Activated CD8-positive, alpha-beta T cell treated with anti-CD3 and anti-CD28 coated beads, Interleukin-2, amount 10 ng/mL, durations not matched to agents 7 days and 5 days (primary cell): ENCODE measurements at regions not wholly inside any gene's neighbourhood (a gene's known extent, or its start where the extent isn't known, plus 50 kb on each side); places are given as distances from the start of the nearest gene placed in this dataset.

Experiments
- ATAC-seq: fragments of 150-1000 bp; cut with Tn5 transposase; one replicate; pipeline ENCODE4 v1.10.0; 2021; ENCODE audit warnings: moderate library complexity
- CTCF ChIA-PET: fragments of 350-600 bp; sonication (Branson Sonifier 250); formaldehyde crosslinking; loops from one replicate; lab custom pipeline; 2021; ENCODE audit warnings: antibody characterized with exemption; lab: Charles Lee
- POLR2A ChIA-PET: fragments of 350-600 bp; sonication (Branson Sonifier 250); formaldehyde crosslinking; loops from one replicate; lab custom pipeline; 2021; ENCODE audit warnings: antibody characterized with exemption; lab: Charles Lee
- DNase-seq: peaks from one replicate; pipeline ENCODE4 v3.0.0-alpha.2; 2020
- H3K27ac Mint-ChIP-seq: one replicate; pipeline ENCODE4 v1.8.0; 2021; ENCODE audit warnings: mild to moderate bottlenecking, mixed read lengths
- H3K27me3 Mint-ChIP-seq: one replicate; pipeline ENCODE4 v1.8.0; 2021; ENCODE audit warnings: low read depth, mixed read lengths
- H3K36me3 Mint-ChIP-seq: one replicate; pipeline ENCODE4 v1.8.0; 2021; ENCODE audit warnings: low read depth, mixed read lengths
- H3K4me1 Mint-ChIP-seq: one replicate; pipeline ENCODE4 v1.8.0; 2021; ENCODE audit warnings: low read depth, mixed read lengths
- H3K4me3 Mint-ChIP-seq: one replicate; pipeline ENCODE4 v1.8.0; 2021; ENCODE audit warnings: mild to moderate bottlenecking, mixed read lengths
- H3K9me3 Mint-ChIP-seq: one replicate; pipeline ENCODE4 v1.8.0; 2022; ENCODE audit warnings: mixed read lengths; ENCODE audit not compliant: insufficient read depth

DNA sequence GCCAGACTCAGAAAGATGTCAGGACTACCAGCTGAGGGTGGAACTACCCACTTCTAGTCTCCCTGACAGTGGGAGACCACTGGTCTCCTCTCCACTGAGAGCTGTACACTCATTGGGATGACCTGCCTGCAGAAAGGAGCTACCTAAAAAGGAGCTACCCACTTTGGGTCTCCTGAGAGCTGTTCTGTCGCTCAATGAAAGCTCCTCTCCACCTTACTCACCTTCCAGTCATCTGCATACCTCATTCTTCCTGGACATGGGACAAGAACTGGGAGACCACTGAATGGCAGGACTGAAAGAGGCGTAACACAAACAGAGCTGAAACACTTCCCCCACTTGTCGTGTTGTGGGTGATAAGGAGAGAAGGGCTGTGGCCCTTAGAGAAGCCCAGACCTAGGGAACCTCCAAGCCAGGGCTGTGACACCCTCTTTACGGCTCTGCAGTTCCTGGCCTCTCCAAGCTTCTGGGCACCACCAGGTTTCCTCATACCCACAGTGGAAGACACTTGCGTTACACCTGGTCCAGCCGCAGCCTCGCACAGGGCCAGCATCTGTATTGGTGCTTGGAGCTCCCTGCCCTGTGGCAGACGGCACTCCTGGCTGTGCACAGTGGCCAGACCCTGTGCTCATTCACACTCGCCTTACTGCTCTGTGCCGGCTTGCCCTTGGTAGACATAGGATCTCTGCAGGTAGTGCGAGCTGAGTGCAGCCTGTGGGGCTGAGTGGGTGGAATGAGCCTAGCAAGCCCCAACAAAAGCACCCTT, 54.9 kb upstream of the SLITRK6 start:
- DNase-seq (no peak), ATAC-seq (no peak)
- no peak overlapping the region for H3K4me3 Mint-ChIP-seq
- no peak overlapping the region for H3K27ac Mint-ChIP-seq
- H3K27me3 Mint-ChIP-seq, result no peaks in the 10 kb centered on the region
- H3K9me3 Mint-ChIP-seq, result peaks cover 4% of the 10 kb centered on the region
- CTCF ChIA-PET, result no interaction called here
- POLR2A ChIA-PET, result no interaction called here
- no peaks in the 10 kb centered on the region for H3K36me3 Mint-ChIP-seq
- no peaks in the 10 kb centered on the region for H3K4me1 Mint-ChIP-seq

DNA sequence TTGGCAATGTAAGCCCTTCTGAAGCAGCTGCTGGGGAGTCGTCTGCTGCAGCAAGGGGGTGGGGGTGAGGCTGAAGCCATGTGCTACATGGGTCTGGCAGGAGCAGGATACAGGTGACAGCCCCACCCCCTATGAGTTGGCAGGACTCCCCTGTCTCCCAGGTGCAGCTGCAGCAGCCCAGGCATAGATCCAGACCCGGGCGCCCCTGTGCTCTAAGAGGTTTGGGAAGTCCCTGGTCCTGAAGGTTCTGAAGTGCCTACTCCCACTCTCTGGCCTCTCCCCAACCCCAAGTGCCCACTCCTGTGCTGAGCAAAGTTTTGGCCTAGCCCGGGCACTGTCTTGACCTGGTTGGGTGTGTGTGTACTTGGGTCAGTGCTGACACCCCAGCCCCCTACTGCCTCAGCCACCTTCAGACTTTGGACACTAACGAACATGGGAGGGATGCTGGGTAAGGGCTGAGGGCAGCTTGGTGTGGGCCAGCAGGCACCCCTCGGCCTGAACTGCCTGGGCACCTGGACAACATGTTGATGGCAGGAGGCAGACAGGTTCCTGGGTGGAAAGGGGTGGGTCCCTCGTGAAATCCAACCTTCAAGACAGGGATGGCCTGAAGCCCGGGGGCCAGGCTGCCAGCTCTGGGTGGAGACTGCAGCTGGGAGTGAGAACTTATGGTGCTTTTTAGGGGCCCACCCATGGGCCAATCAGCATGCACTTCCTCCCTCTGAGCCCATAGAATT, 54.1 kb upstream of the SLITRK6 start:
- no peaks in the 10 kb centered on the region for H3K27me3 Mint-ChIP-seq
- POLR2A ChIA-PET, result no interaction called here
- H3K4me3 Mint-ChIP-seq, result no peak overlapping the region
- CTCF ChIA-PET, result no interaction called here
- H3K36me3 Mint-ChIP-seq, result no peaks in the 10 kb centered on the region
- H3K27ac Mint-ChIP-seq, result no peak overlapping the region
- peaks cover 4% of the 10 kb centered on the region for H3K9me3 Mint-ChIP-seq
- no peak for ATAC-seq
- H3K4me1 Mint-ChIP-seq, result no peaks in the 10 kb centered on the region
- DNase-seq, result no peak
